GM12878 (cell line): ENCODE measurements at regions not wholly inside any gene's neighbourhood (a gene's known extent, or its start where the extent isn't known, plus 50 kb on each side); places are given as distances from the start of the nearest gene placed in this dataset.

Experiments used
- ATAC-seq: fragments of 200-7000 bp; cut with Tn5 transposase; 3 replicates; pipeline ENCODE4 v1.9.1; 2020; ENCODE audit warnings: mild to moderate bottlenecking, moderate library complexity
- BruUV-seq: library from RNA; stranded (reverse); fragments of 400-500 nt; replicated peaks from 2 replicates; lab custom pipeline; 2021; lab: Mats Ljungman, UMichigan
- CTCF ChIA-PET: fragments of 300-600 bp; sonication (Branson Sonifier 250); formaldehyde crosslinking; extraction: SDS; loops from one replicate; lab custom pipeline; 2021; ENCODE audit warnings: inconsistent platforms; lab: Yijun Ruan, JAX
- POLR2A ChIA-PET: fragments of 350-600 bp; formaldehyde crosslinking; extraction: SDS; loops from one replicate; lab custom pipeline; 2021; ENCODE audit warnings: inconsistent platforms; lab: Charles Lee
- RAD21 ChIA-PET: fragments of 300-600 bp; sonication (Branson Sonifier 250); formaldehyde crosslinking; loops from one replicate; lab custom pipeline; 2023; ENCODE audit warnings: antibody characterized with exemption; ENCODE audit not compliant: unreplicated experiment; lab: Charles Lee
- SMC1A ChIA-PET: fragments of 300-600 bp; sonication (Branson Sonifier 250); formaldehyde crosslinking; loops from one replicate; lab custom pipeline; 2023; ENCODE audit not compliant: unreplicated experiment, uncharacterized antibody; lab: Charles Lee
- DNase-seq: peaks from one replicate; pipeline ENCODE4 v3.0.0-alpha.2; 2011; ENCODE audit warnings: low read depth, low spot score
- FAIRE-seq: peaks from 3 replicates; lab custom pipeline; 2011; peaks lifted over from hg19 to GRCh38; lab: Jason Lieb, UNC
- H2AFZ ChIP-seq: 2 replicates; pipeline ENCODE4 v1.6.0; 2011; ENCODE audit warnings: low read depth, low read length, control low read depth; ENCODE audit not compliant: control insufficient read depth
- H3K27ac ChIP-seq: 2 replicates; pipeline ENCODE4 v1.5.1; 2011; ENCODE audit warnings: control low read depth; ENCODE audit not compliant: control insufficient read depth, insufficient read depth
- H3K27me3 ChIP-seq, 2 experiments: replicated peaks in 1 of 2; 2 replicates each; pipeline versions ENCODE4 v1.6.0 to v1.6.1; 2011; ENCODE audit warnings: low read length in 1 of 2; ENCODE audit not compliant: control insufficient read depth in 2 of 2, insufficient read depth in 2 of 2
- H3K36me3 ChIP-seq, 2 experiments: 2 replicates each; pipeline ENCODE4 v1.5.1; 2011; ENCODE audit warnings: low read length in 1 of 2; ENCODE audit not compliant: control insufficient read depth in 2 of 2, insufficient read depth in 2 of 2
- H3K4me1 ChIP-seq: 2 replicates; pipeline ENCODE4 v1.6.1; 2011; ENCODE audit warnings: mild to moderate bottlenecking, low read length, moderate library complexity, mixed read lengths; ENCODE audit not compliant: control insufficient read depth, insufficient read depth
- H3K4me2 ChIP-seq: 2 replicates; pipeline ENCODE4 v1.6.0; 2011; ENCODE audit warnings: control low read depth; ENCODE audit not compliant: control insufficient read depth, insufficient read depth
- H3K4me3 ChIP-seq: fragments of 200-600 bp; sonication (generic); 2 replicates; pipeline ENCODE4 v1.5.1; 2016
- H3K79me2 ChIP-seq: 2 replicates; pipeline ENCODE4 v1.6.0; 2011; ENCODE audit warnings: low read length; ENCODE audit not compliant: control insufficient read depth, insufficient read depth
- H3K9ac ChIP-seq: 2 replicates; pipeline ENCODE4 v1.8.0; 2011; ENCODE audit warnings: low read length, control low read depth, mixed read lengths; ENCODE audit not compliant: control insufficient read depth, insufficient read depth
- H3K9me3 ChIP-seq: replicated peaks from 3 replicates; pipeline ENCODE4 v1.5.1; 2011; ENCODE audit warnings: mild to moderate bottlenecking, low read length; ENCODE audit not compliant: control insufficient read depth, insufficient read depth
- H4K20me1 ChIP-seq: 2 replicates; pipeline ENCODE4 v1.6.0; 2011; ENCODE audit not compliant: control insufficient read depth, insufficient read depth
- ASH2L ChIP-seq: fragments of 300-600, 200-600 bp; sonication (generic); IDR thresholded peaks from 2 replicates; pipeline ENCODE4 v1.6.1; 2017; ENCODE audit warnings: low read depth, mild to moderate bottlenecking, borderline replicate concordance
- BRCA1 ChIP-seq: IDR thresholded peaks from 2 replicates; pipeline ENCODE4 v1.6.1; 2011; ENCODE audit warnings: low read depth, low read length, improper control_type of control experiment
- EZH2 ChIP-seq: IDR thresholded peaks from 2 replicates; pipeline ENCODE4 v1.6.1; 2012; ENCODE audit warnings: low read depth, mild to moderate bottlenecking, control low read depth, inconsistent platforms, low read length, borderline replicate concordance; ENCODE audit not compliant: control insufficient read depth
- HDAC2 ChIP-seq: fragments of 200-600 bp; sonication (generic); IDR thresholded peaks from 2 replicates; pipeline ENCODE4 v1.6.1; 2017
- JUNB ChIP-seq: IDR thresholded peaks from 2 replicates; pipeline ENCODE4 v1.6.1; 2016; ENCODE audit warnings: antibody characterized with exemption, mild to moderate bottlenecking
- KDM1A ChIP-seq: fragments of 200-600 bp; sonication (generic); IDR thresholded peaks from 2 replicates; pipeline ENCODE4 v1.6.1; 2016; ENCODE audit warnings: borderline replicate concordance
- KLF5 ChIP-seq: fragments of 450-650 bp; IDR thresholded peaks from 2 replicates; pipeline ENCODE4 v1.6.1; 2014; ENCODE audit warnings: mild to moderate bottlenecking; ENCODE audit not compliant: partially characterized antibody
- MEF2A ChIP-seq: IDR thresholded peaks from 2 replicates; pipeline ENCODE4 v1.6.1; 2011; ENCODE audit warnings: low read depth, mild to moderate bottlenecking, low read length, moderate library complexity; ENCODE audit not compliant: insufficient read depth
- PAX5 ChIP-seq: IDR thresholded peaks from 2 replicates; pipeline ENCODE4 v1.6.1; 2011; ENCODE audit warnings: low read depth, low read length, borderline replicate concordance
- PBX3 ChIP-seq: IDR thresholded peaks from 2 replicates; pipeline ENCODE4 v1.6.1; 2011; ENCODE audit warnings: mild to moderate bottlenecking, low read depth, low read length, moderate library complexity; ENCODE audit not compliant: insufficient replicate concordance
- POLR2A ChIP-seq: IDR thresholded peaks from 2 replicates; pipeline ENCODE4 v1.6.1; 2011; ENCODE audit warnings: low read depth, mild to moderate bottlenecking, low read length
- SPI1 ChIP-seq: IDR thresholded peaks from 2 replicates; pipeline ENCODE4 v1.6.1; 2011; ENCODE audit warnings: low read depth, mild to moderate bottlenecking, low read length, moderate library complexity, borderline replicate concordance; ENCODE audit not compliant: insufficient read depth
- ZNF207 ChIP-seq: fragments of 450-650 bp; IDR thresholded peaks from 2 replicates; pipeline ENCODE4 v1.6.1; 2014; ENCODE audit warnings: antibody characterized with exemption, mild to moderate bottlenecking, borderline replicate concordance
- ZZZ3 ChIP-seq: IDR thresholded peaks from 2 replicates; pipeline ENCODE4 v1.6.1; 2011; ENCODE audit warnings: low read depth; ENCODE audit not compliant: control insufficient read depth, insufficient read length
- WGBS: methylation state at CpG from one replicate; pipeline ENCODE4 v1.1.6; 2016; ENCODE audit warnings: low lambda C conversion rate; ENCODE audit not compliant: insufficient replicate concordance, insufficient coverage; ENCODE audit errors: missing lambda C conversion rate; 5-methylcytosine and 5-hydroxymethylcytosine counted together
- in situ Hi-C: fragments of 300-500 bp; cut with MboI; formaldehyde crosslinking; loops from 9 replicates; pipeline ENCODE4 v1.14.3; 2018; ENCODE audit warnings: mixed read lengths
- intact Hi-C: fragments of 100-400 bp; cut with micrococcal nuclease; formaldehyde crosslinking; loops from one replicate; pipeline ENCODE4 v1.14.2; 2022; ENCODE audit not compliant: unreplicated experiment

- TF ChIP-seq MEF2A (no peak), PAX5 (no peak), KDM1A (no peak), EZH2 (no peak), HDAC2 (no peak), ZNF207 (no peak)
These were observed 332.0 kb upstream of the MAF start (continued) for GRCh38 chr16:79932572-79932971.

GRCh38 chr16:79931721-79932120 is 331.2 kb upstream of the MAF start:
- in situ Hi-C loops (no loop called here), intact Hi-C loops (no loop called here)
- Histone ChIP-seq H3K4me3 (no peak overlapping the region), H3K27ac (no peak overlapping the region), H3K4me2 (no peak overlapping the region), H4K20me1 (no peaks in the 10 kb centered on the region), H3K9me3 (no peaks in the 10 kb centered on the region), H3K4me1 (no peaks in the 10 kb centered on the region), H3K36me3 (no peaks in the 10 kb centered on the region), H2AFZ (no peak overlapping the region), H3K27me3 (no peaks in the 10 kb centered on the region), H3K9ac (no peak overlapping the region), H3K79me2 (no peaks in the 10 kb centered on the region)
- no peak for DNase-seq
- TF ChIP-seq POLR2A (no peak), ASH2L (no peak), ZZZ3 (no peak), SPI1 (no peak), PBX3 (no peak), BRCA1 (no peak), KLF5 (no peak), JUNB (no peak)
- RAD21 ChIA-PET: no interaction called here
- POLR2A ChIA-PET: no interaction called here
- ATAC-seq: no peak
- BruUV-seq: no TSS peak
- FAIRE-seq: no peak
- CTCF ChIA-PET: no interaction called here
- 60% methylated on average over 1 of the region's 1 CpG for WGBS
- SMC1A ChIA-PET: no interaction called here
